ENCODE measurements at regions not wholly inside any gene's neighbourhood (a gene's known extent, or its start where the extent isn't known, plus 50 kb on each side); places are given as distances from the start of the nearest gene placed in this dataset.

DNA sequence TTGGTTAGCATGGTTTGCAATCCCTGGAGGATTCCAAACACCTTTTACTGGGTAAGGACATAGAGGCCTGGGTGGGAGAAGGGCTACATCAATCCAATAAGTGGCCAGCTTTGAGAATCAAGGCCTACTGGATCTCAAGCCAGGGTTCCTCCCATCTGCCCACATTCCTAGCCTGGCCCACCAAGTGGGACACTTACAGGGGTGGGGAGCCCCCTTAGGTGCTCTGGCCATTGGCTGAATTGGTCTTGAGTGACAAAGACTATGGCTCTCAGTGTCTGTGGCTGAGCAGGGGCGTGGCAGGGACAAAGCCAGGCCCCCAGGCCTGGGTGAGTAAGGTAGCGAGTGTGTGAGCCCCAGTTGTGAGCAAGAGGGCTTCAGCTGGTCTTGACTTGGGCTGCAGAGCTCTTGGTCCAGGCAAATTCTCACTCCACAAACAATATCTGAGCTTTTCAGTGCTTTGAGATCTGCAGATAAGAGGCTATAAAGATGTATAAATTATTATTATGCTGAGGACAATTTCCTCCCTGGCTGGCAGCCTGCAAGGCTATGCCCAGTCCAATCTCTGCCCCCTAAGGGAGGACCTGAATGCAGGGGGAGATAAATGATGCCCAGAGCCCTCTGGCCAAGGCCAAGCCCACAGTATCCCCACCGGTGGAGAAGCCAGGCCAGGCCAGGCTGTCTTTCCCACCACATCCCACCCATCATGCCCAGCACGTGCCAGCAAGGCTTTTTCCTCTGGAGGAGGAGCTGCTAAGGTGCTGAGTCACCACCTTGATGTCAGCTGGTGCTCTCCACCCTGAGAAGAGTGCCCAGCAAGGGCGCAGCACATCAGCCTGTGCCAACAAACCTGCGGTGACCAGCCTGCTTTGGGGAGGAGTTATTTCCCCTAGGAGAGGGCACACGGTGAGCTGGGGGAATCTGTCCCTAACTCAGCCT is 80.7 kb upstream of the DUSP5 start:
- DNase-seq (no peak), ATAC-seq (no peak)
- Mint-ChIP-seq H3K4me3 (no peak overlapping the region), H3K27me3 (no peaks in the 10 kb centered on the region), H3K27ac (no peak overlapping the region), H3K36me3 (ENCODE audit: low read depth) (no peaks in the 10 kb centered on the region), H3K4me1 (peaks cover 42% of the 10 kb centered on the region)
- no peaks in the 10 kb centered on the region for H3K9me3 ChIP-seq (ENCODE audit: control insufficient read depth, low read length, poor library complexity, severe bottlenecking)

DNA sequence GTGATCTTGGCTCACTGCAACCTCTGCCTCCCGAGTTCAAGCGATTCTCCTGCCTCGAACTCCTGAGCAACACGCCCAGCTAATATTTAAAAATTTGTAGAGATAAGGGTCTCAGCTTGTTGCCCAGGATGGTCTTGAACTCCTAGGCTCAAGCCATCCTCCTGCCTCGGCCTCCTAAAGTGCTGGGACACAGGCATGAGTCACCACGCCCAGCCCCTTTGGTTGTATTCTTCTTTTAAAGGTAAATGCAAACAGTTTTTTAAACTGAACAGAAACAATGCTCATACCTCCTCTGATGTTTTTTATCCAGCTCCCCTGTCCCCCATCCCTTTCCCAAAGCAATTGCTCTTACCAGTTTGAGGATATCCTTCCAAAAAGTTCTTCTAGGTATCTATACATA is 79.5 kb upstream of the DUSP5 start:
- Mint-ChIP-seq H3K27ac (no peak overlapping the region), H3K36me3 (ENCODE audit: low read depth) (no peaks in the 10 kb centered on the region), H3K27me3 (no peaks in the 10 kb centered on the region), H3K4me1 (peaks cover 40% of the 10 kb centered on the region), H3K4me3 (no peak overlapping the region)
- no peak for DNase-seq
- H3K9me3 ChIP-seq (ENCODE audit: control insufficient read depth, low read length, poor library complexity, severe bottlenecking) = no peaks in the 10 kb centered on the region
- ATAC-seq = no peak

DNA sequence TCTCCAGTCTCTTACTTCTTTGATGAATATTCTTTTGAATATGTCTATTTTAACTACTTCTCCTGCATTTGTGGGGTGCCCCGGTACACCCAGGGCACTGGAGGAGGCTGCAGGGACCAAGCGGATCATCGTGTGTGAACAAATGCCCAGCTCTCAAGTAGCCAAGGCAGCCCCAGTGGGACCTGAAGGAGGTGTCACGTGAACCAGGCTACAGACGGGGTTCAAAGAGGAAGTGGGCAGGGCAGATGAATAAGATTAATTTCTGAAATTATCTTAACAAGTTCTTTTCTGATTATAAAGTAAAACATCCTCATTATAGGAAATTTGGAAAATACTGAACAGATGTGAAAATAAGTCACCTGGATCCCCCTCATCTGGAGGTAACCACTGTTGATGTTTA is 78.4 kb upstream of the DUSP5 start:
- H3K4me3 Mint-ChIP-seq = no peak overlapping the region
- H3K4me1 Mint-ChIP-seq = peaks cover 34% of the 10 kb centered on the region
- DNase-seq = no peak
- H3K27ac Mint-ChIP-seq = peak overlapping the region; percentile 62
- no peaks in the 10 kb centered on the region for H3K36me3 Mint-ChIP-seq (ENCODE audit: low read depth)
- no peak for ATAC-seq
- no peaks in the 10 kb centered on the region for H3K9me3 ChIP-seq (ENCODE audit: control insufficient read depth, low read length, poor library complexity, severe bottlenecking)
- no peaks in the 10 kb centered on the region for H3K27me3 Mint-ChIP-seq

DNA sequence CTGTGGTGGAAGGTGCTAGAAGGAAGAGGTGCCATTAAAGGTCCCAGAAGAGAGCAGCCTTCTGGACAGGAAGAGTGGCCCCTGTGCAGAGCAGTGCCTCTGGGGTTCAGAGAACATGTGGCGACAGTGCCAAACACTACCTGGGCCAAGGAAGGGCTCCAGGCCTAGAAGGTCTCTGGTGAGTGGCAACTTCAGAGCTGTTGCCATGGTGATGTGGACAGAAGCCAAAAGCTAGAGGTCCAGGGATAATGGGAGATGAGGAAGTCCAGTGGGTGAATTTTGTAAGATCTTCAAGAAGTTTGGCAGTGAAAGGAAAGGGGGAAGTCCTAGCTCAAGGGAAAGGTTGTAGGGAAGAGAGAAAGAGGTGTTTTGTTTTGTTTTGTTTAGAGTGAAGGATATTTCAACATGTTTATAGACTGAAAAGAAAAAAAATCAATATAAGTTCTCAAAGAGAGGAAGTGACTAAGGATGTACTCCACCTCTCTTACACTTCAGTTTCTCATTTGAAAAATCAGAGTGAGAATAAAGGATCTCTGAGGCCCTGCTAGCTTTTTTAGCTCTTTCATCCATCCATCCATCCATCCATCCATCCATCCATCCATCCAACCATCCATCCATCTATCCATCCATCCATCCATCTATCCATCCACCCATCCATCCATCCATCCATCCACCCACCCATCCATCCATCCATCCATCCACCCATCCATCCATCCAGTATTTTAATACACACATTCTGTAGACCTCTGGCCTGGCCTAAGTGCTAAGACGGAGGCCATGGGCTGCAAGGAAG is 77.1 kb upstream of the DUSP5 start:
- no peak for DNase-seq
- ATAC-seq = peak; percentile 59
- H3K9me3 ChIP-seq (ENCODE audit: control insufficient read depth, low read length, poor library complexity, severe bottlenecking) = no peaks in the 10 kb centered on the region
- Mint-ChIP-seq H3K4me1 (peaks cover 24% of the 10 kb centered on the region), H3K36me3 (ENCODE audit: low read depth) (no peaks in the 10 kb centered on the region), H3K4me3 (no peak overlapping the region), H3K27ac (peak overlapping the region; percentile 62), H3K27me3 (no peaks in the 10 kb centered on the region)

DNA sequence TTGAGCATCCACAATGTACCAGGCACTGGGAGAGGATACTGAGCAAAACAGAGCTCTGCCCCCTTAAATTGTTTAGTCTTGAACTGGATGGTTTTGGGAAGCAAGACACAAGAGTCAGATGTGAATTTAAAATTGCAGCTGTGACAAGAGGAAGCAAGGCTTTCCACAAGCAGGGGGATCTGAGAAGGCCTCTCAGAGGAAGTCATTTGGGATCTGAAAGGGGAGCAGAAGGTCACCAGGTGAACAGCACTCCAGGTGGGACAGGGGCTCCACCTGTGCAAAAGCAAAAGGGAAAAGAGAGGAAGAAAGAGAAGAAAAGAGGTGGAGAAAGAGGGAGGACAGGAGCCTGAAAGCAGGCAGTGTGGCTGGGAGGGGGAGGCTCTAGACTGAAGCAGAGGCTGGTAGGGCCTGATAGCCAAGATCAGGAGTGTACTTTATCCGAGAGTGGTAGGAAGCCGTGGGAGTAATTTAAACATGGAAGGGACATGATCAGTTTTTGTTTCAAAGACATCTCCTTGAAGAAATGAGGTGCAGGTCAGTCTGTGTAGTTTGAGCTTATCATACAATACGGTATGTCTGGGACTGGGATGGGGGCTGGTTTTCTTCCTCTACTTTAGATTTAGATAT is 76.1 kb upstream of the DUSP5 start:
- Mint-ChIP-seq H3K27me3 (no peaks in the 10 kb centered on the region), H3K36me3 (ENCODE audit: low read depth) (no peaks in the 10 kb centered on the region), H3K4me3 (no peak overlapping the region), H3K4me1 (peaks cover 26% of the 10 kb centered on the region), H3K27ac (no peak overlapping the region)
- ATAC-seq (no peak), DNase-seq (no peak)
- H3K9me3 ChIP-seq (ENCODE audit: control insufficient read depth, low read length, poor library complexity, severe bottlenecking) = no peaks in the 10 kb centered on the region

DNA sequence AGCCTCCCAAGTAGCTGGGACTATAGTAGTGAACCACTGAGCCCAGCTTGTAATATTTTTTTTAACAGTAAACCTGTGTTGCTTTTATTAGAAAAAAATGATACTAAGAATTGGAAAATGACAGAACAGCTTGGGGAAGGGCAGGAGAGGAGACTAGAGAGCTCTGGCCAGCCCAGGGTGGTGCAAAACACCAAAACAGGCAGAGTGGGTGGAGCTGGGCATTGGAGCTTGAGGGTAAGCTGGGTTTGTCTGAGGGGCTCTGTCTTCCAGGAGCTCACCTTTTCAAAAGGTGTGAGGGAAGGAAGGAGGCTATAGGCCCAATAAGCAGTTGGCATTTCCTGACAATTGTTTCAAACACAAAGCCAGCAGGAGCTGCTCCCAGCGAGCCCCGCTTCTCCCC is 75.2 kb upstream of the DUSP5 start:
- H3K27ac Mint-ChIP-seq = no peak overlapping the region
- no peak for DNase-seq
- no peaks in the 10 kb centered on the region for H3K27me3 Mint-ChIP-seq
- peaks cover 26% of the 10 kb centered on the region for H3K4me1 Mint-ChIP-seq
- no peak for ATAC-seq
- no peak overlapping the region for H3K4me3 Mint-ChIP-seq
- H3K9me3 ChIP-seq (ENCODE audit: control insufficient read depth, low read length, poor library complexity, severe bottlenecking) = no peaks in the 10 kb centered on the region
- H3K36me3 Mint-ChIP-seq (ENCODE audit: low read depth) = no peaks in the 10 kb centered on the region

DNA sequence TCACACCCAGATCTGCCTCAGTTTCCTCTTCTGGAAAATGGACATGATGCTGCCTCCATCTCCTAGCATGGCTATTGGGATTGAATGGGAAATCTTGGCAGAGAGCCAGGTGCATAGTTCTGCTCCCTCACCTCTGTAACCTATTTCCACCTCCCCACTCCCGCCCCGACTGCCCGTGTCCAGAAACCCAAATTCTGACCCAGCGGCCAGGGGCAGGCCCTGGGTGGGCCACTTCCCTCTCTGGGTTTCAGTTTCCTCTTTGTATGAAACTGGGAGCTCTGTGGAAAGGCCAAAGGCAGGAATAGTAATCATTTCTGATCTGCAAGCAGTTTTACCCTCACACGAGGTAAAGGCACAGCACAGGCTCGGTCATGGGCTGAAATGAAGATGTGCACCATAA is 74.1 kb upstream of the DUSP5 start:
- no peak overlapping the region for H3K27ac Mint-ChIP-seq
- peaks cover 29% of the 10 kb centered on the region for H3K4me1 Mint-ChIP-seq

DNA sequence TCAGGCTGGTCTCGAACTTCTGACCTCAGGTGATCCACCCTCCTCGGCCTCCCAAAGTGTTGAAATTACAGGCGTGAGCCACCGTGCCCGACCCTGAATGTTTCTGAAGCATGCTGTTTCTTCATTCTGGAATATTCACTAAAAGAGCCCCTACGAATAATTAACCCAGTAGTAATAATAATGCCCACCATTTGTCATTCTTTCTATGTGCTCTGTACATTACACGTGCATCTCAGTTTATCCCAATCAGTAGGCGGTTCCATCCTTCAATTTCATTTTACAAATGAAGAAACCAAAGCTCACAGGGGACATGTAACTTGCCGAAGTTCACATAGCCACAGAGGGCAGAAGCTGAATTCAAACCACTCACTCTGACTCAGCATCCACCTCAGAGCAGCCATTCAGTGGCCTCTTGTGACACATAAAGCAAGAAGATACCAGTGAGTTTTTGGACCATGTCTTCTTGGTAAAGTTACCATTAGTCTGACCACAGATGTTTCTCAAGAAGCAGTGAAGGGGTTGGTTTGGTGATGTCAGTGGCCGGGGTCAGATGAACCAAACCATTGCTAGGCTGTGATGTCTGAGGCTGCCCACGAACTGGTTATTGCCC is 71.9 kb upstream of the DUSP5 start:
- Mint-ChIP-seq H3K36me3 (ENCODE audit: low read depth) (no peaks in the 10 kb centered on the region), H3K4me3 (no peak overlapping the region), H3K4me1 (peaks cover 15% of the 10 kb centered on the region), H3K27me3 (no peaks in the 10 kb centered on the region), H3K27ac (peak overlapping the region; percentile 71)
- ATAC-seq = peak; percentile 51
- DNase-seq = no peak
- H3K9me3 ChIP-seq (ENCODE audit: control insufficient read depth, low read length, poor library complexity, severe bottlenecking) = no peaks in the 10 kb centered on the region

More for the DNA sequence above, 74.1 kb upstream of the DUSP5 start:
- Mint-ChIP-seq H3K36me3 (ENCODE audit: low read depth) (no peaks in the 10 kb centered on the region), H3K27me3 (no peaks in the 10 kb centered on the region), H3K4me3 (no peak overlapping the region)
- no peak for DNase-seq
- no peak for ATAC-seq
- no peaks in the 10 kb centered on the region for H3K9me3 ChIP-seq (ENCODE audit: control insufficient read depth, low read length, poor library complexity, severe bottlenecking)

DNA sequence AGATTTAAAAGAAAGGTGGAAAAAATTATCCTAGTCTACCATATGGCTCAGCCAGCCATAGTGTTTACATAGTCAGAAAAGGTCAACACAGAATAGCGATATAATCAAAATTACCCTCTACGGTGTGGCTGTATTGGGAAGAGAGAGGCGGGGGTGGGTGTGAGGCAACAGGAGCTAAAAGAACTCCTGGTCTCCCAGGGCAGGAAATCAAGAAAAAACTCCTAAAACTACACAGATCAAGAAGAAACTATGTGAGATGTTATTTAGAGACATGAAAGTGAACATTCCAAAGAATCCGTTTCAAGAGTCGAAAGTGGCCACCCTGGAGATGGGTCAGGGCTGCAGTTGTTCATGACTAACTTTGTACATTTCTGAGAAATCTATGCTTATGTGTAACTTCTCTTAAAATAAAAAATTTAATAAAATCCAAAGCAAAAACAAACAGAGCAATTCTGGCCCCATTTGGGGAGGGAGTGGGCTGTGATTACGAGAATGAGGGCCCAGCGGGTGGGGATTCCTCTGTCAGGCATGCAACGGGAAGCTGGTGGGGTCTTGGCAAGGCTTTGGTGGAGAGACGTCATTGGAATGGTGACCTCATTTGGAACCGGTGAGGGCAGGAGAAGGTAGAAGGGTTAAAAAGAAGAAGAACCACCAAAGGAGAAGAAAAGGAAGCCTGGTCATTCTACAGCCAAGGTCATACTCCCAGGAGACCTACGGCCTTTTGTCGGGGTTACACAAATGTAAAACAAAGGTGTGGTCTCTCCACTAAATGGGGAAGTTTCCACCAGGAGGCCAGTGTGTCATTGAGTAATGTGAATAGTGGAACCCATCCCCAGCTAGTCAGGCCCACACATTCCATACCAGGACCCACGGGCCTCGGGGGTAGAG is 71.2 kb upstream of the DUSP5 start:
- peaks cover 8% of the 10 kb centered on the region for H3K4me1 Mint-ChIP-seq
- no peak for ATAC-seq
- no peaks in the 10 kb centered on the region for H3K27me3 Mint-ChIP-seq
- DNase-seq = no peak
- H3K9me3 ChIP-seq (ENCODE audit: control insufficient read depth, low read length, poor library complexity, severe bottlenecking) = no peaks in the 10 kb centered on the region
- peak overlapping the region; percentile 71 for H3K27ac Mint-ChIP-seq
- no peaks in the 10 kb centered on the region for H3K36me3 Mint-ChIP-seq (ENCODE audit: low read depth)
- no peak overlapping the region for H3K4me3 Mint-ChIP-seq

DNA sequence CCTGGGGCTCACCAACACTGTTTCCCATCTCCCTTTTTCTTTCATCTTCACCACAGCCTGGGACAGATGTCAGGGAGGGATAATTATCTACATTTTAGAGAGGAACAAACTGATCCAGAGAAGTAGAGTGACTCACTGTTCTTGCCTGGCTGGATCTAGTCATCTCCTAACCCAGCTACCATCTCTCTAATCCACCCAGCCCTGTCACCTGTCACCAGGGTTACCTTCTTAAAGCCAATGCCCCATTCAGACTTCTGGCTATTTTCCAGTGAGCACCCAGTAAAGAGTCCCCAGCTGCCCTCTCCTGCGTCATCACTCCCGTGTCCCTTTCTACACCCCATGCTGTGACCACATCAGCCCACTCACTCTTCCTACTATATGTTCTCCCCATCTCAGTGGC is 68.4 kb upstream of the DUSP5 start:
- H3K9me3 ChIP-seq (ENCODE audit: control insufficient read depth, low read length, poor library complexity, severe bottlenecking) = no peaks in the 10 kb centered on the region
- ATAC-seq = no peak
- no peak for DNase-seq
- Mint-ChIP-seq H3K4me3 (no peak overlapping the region), H3K27ac (no peak overlapping the region), H3K36me3 (ENCODE audit: low read depth) (no peaks in the 10 kb centered on the region), H3K4me1 (peaks cover 8% of the 10 kb centered on the region), H3K27me3 (no peaks in the 10 kb centered on the region)

DNA sequence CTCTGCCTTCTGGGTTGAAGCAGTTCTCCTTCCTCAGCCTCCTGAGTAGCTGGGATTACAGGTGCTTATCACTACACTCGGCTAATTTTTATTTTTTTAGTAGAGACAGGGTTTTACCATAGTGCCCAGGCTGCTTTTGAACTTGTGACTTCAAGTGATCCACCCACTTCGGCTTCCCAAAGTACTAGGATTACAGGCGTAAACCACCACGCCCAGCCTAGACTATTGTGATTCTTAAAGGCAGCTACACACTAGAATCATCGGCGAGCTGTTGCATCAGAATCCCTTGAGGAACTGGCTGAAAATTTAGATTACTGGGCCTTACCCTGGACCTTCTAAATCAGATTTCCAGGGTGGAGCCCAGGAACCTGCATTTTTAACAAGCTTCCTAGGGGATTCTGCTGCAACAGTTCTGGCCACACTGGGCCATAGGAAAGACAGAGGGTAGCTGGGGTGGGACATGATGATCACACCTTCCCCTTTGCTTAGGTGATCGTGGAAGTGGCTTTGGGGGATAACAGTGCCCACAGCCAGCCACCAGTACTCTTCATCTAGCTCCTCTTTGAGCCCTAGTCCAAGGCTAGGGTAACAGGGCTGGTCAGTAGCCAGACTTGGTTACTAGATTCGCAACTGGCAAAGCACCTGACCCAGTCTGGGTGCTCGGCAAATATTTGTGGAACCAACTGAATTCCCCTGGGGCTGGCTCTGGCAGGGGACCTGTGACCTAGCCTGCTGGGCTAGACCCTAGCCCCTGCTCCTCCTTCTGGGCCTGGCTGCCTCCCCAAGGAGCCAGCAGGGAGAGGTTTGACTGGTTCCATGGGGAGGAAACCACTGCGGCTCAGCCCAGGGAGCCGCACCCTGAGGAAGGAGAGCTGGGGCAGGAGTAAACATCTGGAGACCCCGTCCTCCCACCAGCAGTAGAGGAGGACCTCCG is 67.1 kb upstream of the DUSP5 start:
- Mint-ChIP-seq H3K4me3 (no peak overlapping the region), H3K27me3 (no peaks in the 10 kb centered on the region), H3K27ac (no peak overlapping the region), H3K36me3 (ENCODE audit: low read depth) (no peaks in the 10 kb centered on the region), H3K4me1 (peaks cover 8% of the 10 kb centered on the region)
- DNase-seq (no peak), ATAC-seq (no peak)
- no peaks in the 10 kb centered on the region for H3K9me3 ChIP-seq (ENCODE audit: control insufficient read depth, low read length, poor library complexity, severe bottlenecking)
